Breast epithelium (tissue), 4 donors: ENCODE measurements at regions not wholly inside any gene's neighbourhood (a gene's known extent, or its start where the extent isn't known, plus 50 kb on each side); places are given as distances from the start of the nearest gene placed in this dataset.
A peak's percentile ranks its signal among the peaks of the same experiment; 100 is the strongest.

Experiments
- DNase-seq, 2 donors: peaks; one replicate each; pipeline ENCODE4 v3.0.0-alpha.2; 2019; ENCODE audit warnings: low spot score in 2 of 2
- H3K27ac ChIP-seq, 2 donors: fragments of 200-600 bp; sonication (generic) in 1 of 2; one replicate each; pipeline ENCODE4 v1.5.1; 2016 to 2019; ENCODE audit warnings: mild to moderate bottlenecking in 1 of 2
- H3K27me3 ChIP-seq, 2 donors: fragments of 200-600 bp; sonication (generic) in 1 of 2; one replicate each; pipeline versions ENCODE4 v1.5.1 to v1.6.0; 2017 to 2019; ENCODE audit warnings: control low read depth in 1 of 2, mild to moderate bottlenecking in 1 of 2
- H3K36me3 ChIP-seq: fragments of 200-600 bp; one replicate; pipeline ENCODE4 v1.5.1; 2019
- H3K4me1 ChIP-seq, 2 donors: fragments of 200-600 bp; sonication (generic); one replicate each; pipeline ENCODE4 v1.5.1; 2016 to 2019; ENCODE audit warnings: control low read depth in 1 of 2
- H3K4me3 ChIP-seq, 3 donors: fragments of 200-600 bp; sonication (generic); 1 replicate in 2 of 3; 2 replicates in 1 of 3; pipeline ENCODE4 v1.5.1; 2016 to 2019; ENCODE audit warnings: mild to moderate bottlenecking in 3 of 3, moderate library complexity in 2 of 3
- H3K9me3 ChIP-seq, 2 donors: fragments of 200-600 bp; sonication (generic) in 1 of 2; one replicate each; pipeline ENCODE4 v1.5.1; 2016 to 2019; ENCODE audit warnings: control low read depth in 1 of 2
- POLR2A ChIP-seq: fragments of 450-650 bp; IDR thresholded peaks from one replicate; pipeline ENCODE4 v1.6.1; 2016; ENCODE audit warnings: antibody characterized with exemption, mild to moderate bottlenecking, moderate library complexity
- POLR2AphosphoS5 ChIP-seq, 3 donors: sonication (generic); formaldehyde crosslinking; IDR thresholded peaks; one replicate each; pipeline ENCODE4 v1.6.1; 2017; ENCODE audit warnings: antibody characterized with exemption in 3 of 3
- intact Hi-C: fragments of 100-400 bp; cut with DNase I; formaldehyde crosslinking; loops from one replicate; pipeline ENCODE4 v1.15.1; 2023; ENCODE audit warnings: low total_unique reads
- TF ChIP-seq, protein P1 (sequence below), 3 donors: fragments of 450-650 bp; IDR thresholded peaks; one replicate each; pipeline ENCODE4 v1.5.1; 2016 to 2017; ENCODE audit warnings: antibody characterized with exemption in 3 of 3, mild to moderate bottlenecking in 3 of 3, moderate library complexity in 3 of 3

DNA sequence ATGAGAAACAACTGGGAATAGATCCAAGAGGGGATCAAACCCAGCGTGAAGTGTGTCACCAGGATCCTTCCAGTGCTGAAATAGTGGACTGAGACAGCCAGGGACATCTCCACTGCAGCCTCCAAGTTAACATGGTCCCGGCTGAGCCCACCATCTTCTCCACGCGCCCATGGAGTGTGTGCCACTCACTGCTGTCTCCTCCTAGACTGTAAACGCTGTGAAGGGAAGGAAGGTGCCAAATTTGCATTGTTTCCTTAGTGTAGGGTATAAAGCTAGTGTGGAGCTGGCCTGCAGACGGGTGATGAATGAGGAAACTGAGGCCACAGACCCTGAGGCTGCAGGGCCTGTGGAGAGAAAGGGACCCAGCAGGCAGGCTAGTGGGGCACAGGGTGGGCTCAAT, 183.6 kb downstream of the FOXD2 start:
- intact Hi-C loops: no loop called here
- no peaks in the 10 kb centered on the region for H3K9me3 ChIP-seq
- TF ChIP-seq POLR2A (no peak), POLR2AphosphoS5 (IDR thresholded peaks at IDR 0.05) (no peak)
- TF ChIP-seq, protein P1, sequence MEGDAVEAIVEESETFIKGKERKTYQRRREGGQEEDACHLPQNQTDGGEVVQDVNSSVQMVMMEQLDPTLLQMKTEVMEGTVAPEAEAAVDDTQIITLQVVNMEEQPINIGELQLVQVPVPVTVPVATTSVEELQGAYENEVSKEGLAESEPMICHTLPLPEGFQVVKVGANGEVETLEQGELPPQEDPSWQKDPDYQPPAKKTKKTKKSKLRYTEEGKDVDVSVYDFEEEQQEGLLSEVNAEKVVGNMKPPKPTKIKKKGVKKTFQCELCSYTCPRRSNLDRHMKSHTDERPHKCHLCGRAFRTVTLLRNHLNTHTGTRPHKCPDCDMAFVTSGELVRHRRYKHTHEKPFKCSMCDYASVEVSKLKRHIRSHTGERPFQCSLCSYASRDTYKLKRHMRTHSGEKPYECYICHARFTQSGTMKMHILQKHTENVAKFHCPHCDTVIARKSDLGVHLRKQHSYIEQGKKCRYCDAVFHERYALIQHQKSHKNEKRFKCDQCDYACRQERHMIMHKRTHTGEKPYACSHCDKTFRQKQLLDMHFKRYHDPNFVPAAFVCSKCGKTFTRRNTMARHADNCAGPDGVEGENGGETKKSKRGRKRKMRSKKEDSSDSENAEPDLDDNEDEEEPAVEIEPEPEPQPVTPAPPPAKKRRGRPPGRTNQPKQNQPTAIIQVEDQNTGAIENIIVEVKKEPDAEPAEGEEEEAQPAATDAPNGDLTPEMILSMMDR (IDR thresholded peaks at IDR 0.05): no peak
- peak in 1 of 2 donors; percentile 10 for DNase-seq
- H3K27me3 ChIP-seq: peaks cover 0 to 2% of the 10 kb centered on the region in 2 donors
- no peaks in the 10 kb centered on the region for H3K36me3 ChIP-seq
- H3K4me1 ChIP-seq: no peaks in the 10 kb centered on the region
- no peak overlapping the region for H3K27ac ChIP-seq
- H3K4me3 ChIP-seq: no peak overlapping the region

DNA sequence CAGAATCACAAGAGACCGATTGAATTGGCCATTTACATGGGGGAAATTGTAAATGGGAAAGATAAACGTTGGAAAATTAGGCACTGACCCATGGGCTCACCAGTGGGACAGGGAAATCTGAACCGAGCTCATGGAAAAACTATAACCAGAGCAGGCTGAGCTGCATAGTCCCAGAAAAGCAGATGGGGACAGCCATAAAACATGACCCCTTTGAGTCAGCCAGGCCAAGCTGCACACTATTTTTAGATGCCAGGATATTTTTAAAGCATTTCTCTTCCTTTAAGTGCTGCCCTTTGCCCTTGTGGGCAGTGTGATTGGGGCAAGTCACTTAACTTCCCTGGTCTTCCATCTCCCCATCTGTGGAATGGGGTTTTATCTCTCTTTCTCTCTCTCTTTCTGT, 184.1 kb downstream of the FOXD2 start:
- Histone ChIP-seq H3K9me3 (no peaks in the 10 kb centered on the region), H3K4me3 (no peak overlapping the region), H3K27me3 (peaks cover 0 to 4% of the 10 kb centered on the region in 2 donors), H3K36me3 (no peaks in the 10 kb centered on the region), H3K4me1 (no peaks in the 10 kb centered on the region), H3K27ac (no peak overlapping the region)
- intact Hi-C loops: no loop called here
- peak in 1 of 2 donors; percentile 7 for DNase-seq
- TF ChIP-seq POLR2A (no peak), POLR2AphosphoS5 (IDR thresholded peaks at IDR 0.05) (no peak)
- TF ChIP-seq, protein P1 (IDR thresholded peaks at IDR 0.05): no peak

DNA sequence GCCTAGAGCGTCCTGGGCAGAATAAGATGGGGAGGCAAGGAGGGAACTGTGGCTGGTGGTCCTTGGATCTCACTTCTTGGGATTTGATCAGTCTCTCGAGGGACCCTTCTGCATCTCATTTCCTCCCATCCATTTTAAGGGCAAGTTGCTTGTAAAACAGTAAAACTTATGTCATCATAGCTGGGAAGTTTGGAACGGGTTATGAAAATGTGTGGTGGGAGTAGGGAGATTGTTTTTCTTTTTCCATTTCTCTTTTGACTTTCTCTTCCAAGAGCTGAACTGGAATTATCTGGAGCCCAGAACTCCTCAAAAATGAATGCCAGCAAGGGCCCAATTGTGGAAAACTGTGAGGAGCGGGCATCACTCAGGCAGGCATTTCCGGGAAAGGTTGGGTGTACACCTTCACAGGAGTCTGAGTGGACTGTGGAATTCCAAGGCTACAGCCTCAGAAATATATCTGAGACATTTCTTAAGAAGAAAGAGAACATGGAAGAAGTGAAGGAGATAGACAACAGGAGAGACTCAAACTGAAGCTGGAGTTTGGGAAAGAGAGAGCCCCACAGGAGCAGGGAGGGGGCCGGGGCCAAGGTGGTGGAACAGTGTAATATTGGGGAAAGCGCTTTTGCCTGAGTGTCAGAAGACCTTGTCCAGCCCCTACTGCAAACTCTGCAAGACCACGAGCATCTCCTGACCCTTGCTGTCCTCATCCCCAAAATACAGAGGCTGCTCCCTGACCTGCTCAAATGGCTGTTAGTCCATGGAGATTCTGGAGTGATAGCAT, 185.1 kb downstream of the FOXD2 start:
- H3K36me3 ChIP-seq: no peaks in the 10 kb centered on the region
- intact Hi-C loops: no loop called here
- peak in 1 of 2 donors; percentile 10 for DNase-seq

DNA sequence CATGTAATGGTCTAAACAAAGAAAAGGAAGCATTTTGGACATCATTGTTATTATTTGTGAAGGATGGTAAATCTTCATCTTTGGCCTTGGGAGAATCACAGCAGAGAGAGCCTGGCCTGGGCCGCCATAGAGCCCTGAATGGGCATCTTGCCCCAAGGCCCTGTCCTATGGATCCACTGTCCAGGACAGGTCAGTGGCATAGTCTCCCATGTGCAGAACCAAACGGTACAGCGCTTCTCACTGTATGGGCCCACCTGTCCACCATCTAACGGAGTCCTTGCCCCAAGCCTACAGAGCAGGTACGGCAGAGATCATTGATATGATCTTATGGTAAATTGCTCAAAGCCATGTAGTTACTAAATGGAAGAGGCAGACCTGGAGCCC, 185.7 kb downstream of the FOXD2 start:
- peak in 1 of 2 donors; percentile 13 for DNase-seq
- intact Hi-C loops: no loop called here

More for the DNA sequence above, 185.1 kb downstream of the FOXD2 start:
- Histone ChIP-seq H3K4me3 (no peak overlapping the region), H3K4me1 (no peaks in the 10 kb centered on the region), H3K9me3 (no peaks in the 10 kb centered on the region), H3K27me3 (peaks cover 0 to 4% of the 10 kb centered on the region in 2 donors), H3K27ac (no peak overlapping the region)
- TF ChIP-seq POLR2AphosphoS5 (IDR thresholded peaks at IDR 0.05) (no peak), POLR2A (no peak)
- TF ChIP-seq, protein P1 (IDR thresholded peaks at IDR 0.05): no peak

DNA sequence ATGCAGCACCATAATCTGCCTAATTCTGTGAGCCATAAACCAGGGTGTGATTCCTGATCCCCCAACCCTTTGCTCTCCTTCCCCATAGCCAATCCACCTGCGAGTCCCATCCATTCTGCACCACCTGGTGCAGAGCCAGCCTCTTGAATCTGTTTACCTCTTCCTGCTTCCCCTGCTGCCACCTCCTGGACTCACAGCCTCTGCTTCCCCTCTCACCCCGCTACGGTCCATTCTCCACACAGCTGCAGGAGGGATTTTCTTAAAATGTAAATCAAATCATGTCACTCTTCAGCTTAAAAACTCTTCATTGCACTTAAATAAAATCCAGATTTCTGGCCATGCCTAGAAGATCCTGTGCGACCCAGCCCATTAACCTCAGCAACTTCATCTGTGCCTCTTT, 186.7 kb downstream of the FOXD2 start:
- TF ChIP-seq, protein P1 (IDR thresholded peaks at IDR 0.05): no peak
- TF ChIP-seq POLR2A (no peak), POLR2AphosphoS5 (IDR thresholded peaks at IDR 0.05) (no peak)
- intact Hi-C loops: no loop called here
- no peaks in the 10 kb centered on the region for H3K36me3 ChIP-seq
- no peaks in the 10 kb centered on the region for H3K9me3 ChIP-seq
- H3K4me1 ChIP-seq: no peaks in the 10 kb centered on the region
- H3K4me3 ChIP-seq: no peak overlapping the region
- peaks cover 0 to 4% of the 10 kb centered on the region in 2 donors for H3K27me3 ChIP-seq
- H3K27ac ChIP-seq: no peak overlapping the region
- peak in 1 of 2 donors; percentile 10 for DNase-seq

More for the DNA sequence above, 185.7 kb downstream of the FOXD2 start:
- H3K4me1 ChIP-seq: no peaks in the 10 kb centered on the region
- TF ChIP-seq, protein P1 (IDR thresholded peaks at IDR 0.05): no peak
- TF ChIP-seq POLR2A (no peak), POLR2AphosphoS5 (IDR thresholded peaks at IDR 0.05) (no peak)
- peaks cover 0 to 4% of the 10 kb centered on the region in 2 donors for H3K27me3 ChIP-seq
- H3K36me3 ChIP-seq: no peaks in the 10 kb centered on the region
- no peaks in the 10 kb centered on the region for H3K9me3 ChIP-seq
- no peak overlapping the region for H3K27ac ChIP-seq
- H3K4me3 ChIP-seq: no peak overlapping the region
